HAP-1 (cell line): ENCODE measurements at regions not wholly inside any gene's neighbourhood (a gene's known extent, or its start where the extent isn't known, plus 50 kb on each side); places are given as distances from the start of the nearest gene placed in this dataset.
"Not testable (repeated sequence)": the region's sequence is repeated elsewhere in the genome, so short reads cannot be mapped to it uniquely, and the experiment has no call there.

Experiments used
- DNase-seq, 2 experiments: peaks; one replicate each; pipeline ENCODE4 v3.0.0-alpha.2; 2016 to 2020; ENCODE audit warnings: low spot score in 2 of 2
- H3K27me3 ChIP-seq: fragments of 250-450 bp; sonication (Bioruptor Pico); 2 replicates; pipeline ENCODE4 v1.5.1; 2020; ENCODE audit warnings: low read depth, mild to moderate bottlenecking, moderate library complexity
- H3K36me3 ChIP-seq: fragments of 250-450 bp; sonication (Bioruptor Pico); replicated peaks from 2 replicates; pipeline ENCODE4 v1.5.1; 2020; ENCODE audit warnings: mild to moderate bottlenecking
- H3K4me1 ChIP-seq: fragments of 250-450 bp; sonication (Bioruptor Pico); 2 replicates; pipeline ENCODE4 v1.5.1; 2020; ENCODE audit warnings: mild to moderate bottlenecking
- H3K4me3 ChIP-seq: fragments of 250-450 bp; sonication (Bioruptor Pico); 2 replicates; pipeline ENCODE4 v1.5.1; 2020; ENCODE audit warnings: mild to moderate bottlenecking, moderate library complexity
- H3K9me3 ChIP-seq: fragments of 250-450 bp; sonication (Bioruptor Pico); 2 replicates; pipeline ENCODE4 v1.5.1; 2020; ENCODE audit warnings: mild to moderate bottlenecking, moderate library complexity
- in situ Hi-C: fragments of 300-500 bp; cut with MboI; formaldehyde crosslinking; loops from 3 replicates; pipeline ENCODE4 v1.14.3; 2020; ENCODE audit warnings: low sequenced_read_pairs, inconsistent platforms, mixed read lengths

DNA sequence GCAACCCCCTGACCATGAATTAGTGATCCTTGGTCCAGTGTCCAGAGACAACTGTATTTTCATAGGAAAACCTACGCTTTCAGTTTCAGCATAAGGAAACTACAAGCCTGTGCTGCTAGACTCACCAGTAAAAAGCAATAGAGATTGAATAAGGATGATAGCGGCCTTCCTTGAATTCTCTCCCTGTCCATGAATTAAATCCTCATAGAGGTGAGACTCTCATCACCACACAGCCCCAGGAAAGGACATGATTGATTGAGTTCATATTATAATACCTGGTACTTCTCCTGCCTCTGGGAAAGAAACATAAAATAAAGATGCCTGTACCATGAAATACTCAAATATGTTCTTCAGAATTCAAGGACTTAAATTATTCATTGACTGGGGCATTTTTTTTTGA, 146.3 kb upstream of the SPOPL start:
- in situ Hi-C loops, result loop anchor here (25.0 kb wide), 1 partner anchor 168 kb away; no protein-coding TSS in a partner anchor
- Histone ChIP-seq H3K36me3 (no peaks in the 10 kb centered on the region), H3K9me3 (no peaks in the 10 kb centered on the region), H3K4me3 (no peak overlapping the region), H3K27me3 (no peaks in the 10 kb centered on the region), H3K4me1 (peaks cover 9% of the 10 kb centered on the region)
- DNase-seq, result no peak

DNA sequence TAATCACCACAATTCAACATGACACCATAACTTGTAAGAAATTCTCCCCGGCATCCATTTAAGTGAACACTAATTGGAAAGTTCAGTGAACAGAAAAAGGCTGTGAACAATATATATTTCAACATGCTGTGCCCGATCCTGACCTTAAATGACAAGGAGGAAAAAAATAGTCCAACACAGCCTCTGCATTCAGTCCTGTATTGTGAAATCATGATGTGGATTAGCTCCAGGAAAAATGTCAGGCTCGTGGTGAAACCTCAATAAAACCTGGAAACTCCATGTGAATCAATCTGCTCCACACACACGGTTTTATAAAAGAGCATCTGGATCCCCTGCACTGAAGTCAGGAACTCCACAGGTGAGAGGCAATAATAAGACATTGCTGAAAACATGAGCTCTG, 145.4 kb upstream of the SPOPL start:
- Histone ChIP-seq H3K4me1 (peaks cover 9% of the 10 kb centered on the region), H3K36me3 (no peaks in the 10 kb centered on the region), H3K27me3 (no peaks in the 10 kb centered on the region), H3K9me3 (no peaks in the 10 kb centered on the region), H3K4me3 (no peak overlapping the region)
- peak; percentile 13 to 43 for DNase-seq
- in situ Hi-C loops, result loop anchor here (25.0 kb wide), 1 partner anchor 169 kb away; no protein-coding TSS in a partner anchor

DNA sequence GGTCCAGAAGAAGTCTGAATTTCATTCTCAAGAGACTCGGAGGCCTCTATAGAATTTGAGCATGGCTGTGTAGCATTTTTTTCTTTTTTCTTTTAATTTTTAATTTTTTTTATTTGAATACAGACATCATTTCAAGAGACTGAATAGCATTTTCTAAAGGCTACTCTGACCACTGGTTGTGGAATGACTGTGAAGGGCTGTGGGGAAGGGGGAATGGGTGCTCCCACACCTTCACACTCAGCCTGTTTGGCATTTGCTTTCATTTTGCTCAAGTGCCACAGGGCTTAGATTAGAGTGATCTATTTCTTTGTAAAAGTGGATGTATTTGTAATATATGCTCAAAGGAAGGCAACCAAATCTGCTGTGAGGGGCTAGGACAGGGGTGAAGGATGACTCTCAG, 142.0 kb upstream of the SPOPL start:
- no peak for DNase-seq
- in situ Hi-C loops, result loop anchor here (25.0 kb wide), 1 partner anchor 172 kb away; no protein-coding TSS in a partner anchor
- no peak overlapping the region for H3K4me3 ChIP-seq
- no peaks in the 10 kb centered on the region for H3K27me3 ChIP-seq
- H3K4me1 ChIP-seq, result peaks cover 9% of the 10 kb centered on the region
- no peaks in the 10 kb centered on the region for H3K36me3 ChIP-seq
- H3K9me3 ChIP-seq, result no peaks in the 10 kb centered on the region

GRCh38 chr2:138364554-138365162, 136.9 kb upstream of the SPOPL start:
- H3K9me3 ChIP-seq, result no peaks in the 10 kb centered on the region
- H3K4me1 ChIP-seq, result peaks cover 18% of the 10 kb centered on the region
- no peak overlapping the region for H3K4me3 ChIP-seq
- H3K36me3 ChIP-seq, result no peaks in the 10 kb centered on the region
- in situ Hi-C loops, result loop anchor here (25.0 kb wide), 1 partner anchor 177 kb away; no protein-coding TSS in a partner anchor
- no peak for DNase-seq
- H3K27me3 ChIP-seq, result no peaks in the 10 kb centered on the region

- peak in 1 of 2 experiments; percentile 55 for DNase-seq
- Histone ChIP-seq H3K27me3 (no peaks in the 10 kb centered on the region), H3K9me3 (no peaks in the 10 kb centered on the region), H3K36me3 (no peaks in the 10 kb centered on the region), H3K4me3 (no peak overlapping the region), H3K4me1 (peaks cover 18% of the 10 kb centered on the region)
- in situ Hi-C loops, result loop anchor here (25.0 kb wide), 1 partner anchor 178 kb away; no protein-coding TSS in a partner anchor
Measured at GRCh38 chr2:138365581-138365980, 136.0 kb upstream of the SPOPL start.

DNA sequence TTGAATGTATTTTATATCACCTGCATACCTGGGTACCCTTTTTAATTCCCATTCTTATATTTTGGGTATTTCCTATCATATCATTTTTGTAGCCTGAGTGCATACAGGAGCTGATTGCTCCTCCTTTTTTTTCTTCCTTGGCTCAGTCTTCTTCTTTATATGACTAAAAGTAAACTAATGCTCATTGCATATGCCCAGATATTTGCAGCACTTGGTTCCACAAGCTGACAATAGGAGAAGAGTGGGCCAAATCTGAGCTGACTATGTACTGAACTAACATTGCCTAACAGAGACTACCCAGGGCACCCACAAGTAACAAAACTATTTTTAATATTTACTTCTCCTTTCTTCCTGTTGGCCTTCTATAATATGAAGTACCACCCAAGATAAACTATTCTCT, 131.7 kb upstream of the SPOPL start:
- H3K27me3 ChIP-seq, result no peaks in the 10 kb centered on the region
- no peak for DNase-seq
- no peak overlapping the region for H3K4me3 ChIP-seq
- H3K9me3 ChIP-seq, result no peaks in the 10 kb centered on the region
- in situ Hi-C loops, result loop anchor here (25.0 kb wide), 1 partner anchor 183 kb away; no protein-coding TSS in a partner anchor
- peaks cover 18% of the 10 kb centered on the region for H3K4me1 ChIP-seq
- no peaks in the 10 kb centered on the region for H3K36me3 ChIP-seq

GRCh38 chr2:138373993-138374408, 127.6 kb upstream of the SPOPL start:
- no peaks in the 10 kb centered on the region for H3K27me3 ChIP-seq
- peak; percentile 48 to 74 for DNase-seq
- H3K4me1 ChIP-seq, result no peaks in the 10 kb centered on the region
- H3K36me3 ChIP-seq, result no peaks in the 10 kb centered on the region
- in situ Hi-C loops, result loop anchor here (25.0 kb wide), 1 partner anchor 187 kb away; no protein-coding TSS in a partner anchor
- H3K4me3 ChIP-seq, result no peak overlapping the region
- no peaks in the 10 kb centered on the region for H3K9me3 ChIP-seq

- Histone ChIP-seq H3K36me3 (no peaks in the 10 kb centered on the region), H3K27me3 (no peaks in the 10 kb centered on the region), H3K9me3 (no peaks in the 10 kb centered on the region), H3K4me3 (no peak overlapping the region), H3K4me1 (no peaks in the 10 kb centered on the region)
- DNase-seq, result no peak
- in situ Hi-C loops, result no loop called here
Measured at GRCh38 chr2:138381373-138381772, 120.2 kb upstream of the SPOPL start.

- no peaks in the 10 kb centered on the region for H3K27me3 ChIP-seq
- no peak overlapping the region for H3K4me3 ChIP-seq
- no peaks in the 10 kb centered on the region for H3K9me3 ChIP-seq
- in situ Hi-C loops, result no loop called here
- DNase-seq, result no peak
- no peaks in the 10 kb centered on the region for H3K4me1 ChIP-seq
- H3K36me3 ChIP-seq, result no peaks in the 10 kb centered on the region
Measured at GRCh38 chr2:138382672-138383071, 118.9 kb upstream of the SPOPL start.

- H3K4me3 ChIP-seq, H3K27me3 ChIP-seq, in situ Hi-C loops, DNase-seq, H3K4me1 ChIP-seq, H3K36me3 ChIP-seq, H3K9me3 ChIP-seq: not testable (repeated sequence)
Measured at GRCh38 chr2:138386191-138386590, 115.4 kb upstream of the SPOPL start.

DNA sequence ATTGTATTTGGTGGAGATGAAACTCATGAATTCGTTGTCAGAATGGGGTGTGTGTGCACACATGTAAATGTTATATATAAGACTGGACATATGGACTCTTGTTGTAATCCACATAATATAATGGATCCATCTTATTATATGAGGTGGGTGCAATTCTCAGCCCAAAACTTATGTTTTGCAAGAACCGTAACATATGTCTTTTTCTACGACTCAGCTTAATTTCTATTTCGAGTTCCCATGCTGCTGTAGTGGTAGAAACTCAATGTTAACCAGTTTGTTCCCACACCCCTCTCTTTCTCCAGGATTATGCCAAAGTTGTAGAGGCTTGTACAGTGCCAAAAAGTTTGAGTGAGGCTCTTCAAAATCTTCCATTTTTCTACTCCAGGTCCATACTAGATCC, 112.5 kb upstream of the SPOPL start:
- Histone ChIP-seq H3K27me3 (no peaks in the 10 kb centered on the region), H3K4me3 (no peak overlapping the region), H3K9me3 (no peaks in the 10 kb centered on the region), H3K36me3 (no peaks in the 10 kb centered on the region), H3K4me1 (no peaks in the 10 kb centered on the region)
- in situ Hi-C loops, result no loop called here
- no peak for DNase-seq

GRCh38 chr2:138390316-138390945, 111.1 kb upstream of the SPOPL start:
- no peaks in the 10 kb centered on the region for H3K9me3 ChIP-seq
- no peaks in the 10 kb centered on the region for H3K4me1 ChIP-seq
- no peaks in the 10 kb centered on the region for H3K27me3 ChIP-seq
- H3K4me3 ChIP-seq, result no peak overlapping the region
- in situ Hi-C loops, result no loop called here
- H3K36me3 ChIP-seq, result no peaks in the 10 kb centered on the region
- DNase-seq, result no peak

DNA sequence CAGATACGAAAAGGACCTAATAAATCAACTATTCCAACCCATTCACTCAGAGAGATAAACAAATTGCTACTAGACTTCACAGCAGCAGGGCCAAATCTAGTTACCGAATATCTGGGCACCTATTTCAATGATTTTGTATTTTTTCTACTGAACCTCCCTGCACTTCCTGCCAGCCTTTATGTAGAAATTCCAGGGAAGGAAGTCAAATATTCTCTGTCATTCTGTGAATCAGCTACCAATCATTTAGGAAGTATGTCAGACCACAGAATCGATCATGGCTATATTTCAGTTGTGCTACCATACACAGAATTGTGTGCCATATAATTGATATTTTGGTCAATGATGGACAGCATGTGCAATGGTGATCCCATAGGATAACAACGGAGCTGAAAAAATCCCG, 109.6 kb upstream of the SPOPL start:
- in situ Hi-C loops, result no loop called here
- no peak for DNase-seq

DNA sequence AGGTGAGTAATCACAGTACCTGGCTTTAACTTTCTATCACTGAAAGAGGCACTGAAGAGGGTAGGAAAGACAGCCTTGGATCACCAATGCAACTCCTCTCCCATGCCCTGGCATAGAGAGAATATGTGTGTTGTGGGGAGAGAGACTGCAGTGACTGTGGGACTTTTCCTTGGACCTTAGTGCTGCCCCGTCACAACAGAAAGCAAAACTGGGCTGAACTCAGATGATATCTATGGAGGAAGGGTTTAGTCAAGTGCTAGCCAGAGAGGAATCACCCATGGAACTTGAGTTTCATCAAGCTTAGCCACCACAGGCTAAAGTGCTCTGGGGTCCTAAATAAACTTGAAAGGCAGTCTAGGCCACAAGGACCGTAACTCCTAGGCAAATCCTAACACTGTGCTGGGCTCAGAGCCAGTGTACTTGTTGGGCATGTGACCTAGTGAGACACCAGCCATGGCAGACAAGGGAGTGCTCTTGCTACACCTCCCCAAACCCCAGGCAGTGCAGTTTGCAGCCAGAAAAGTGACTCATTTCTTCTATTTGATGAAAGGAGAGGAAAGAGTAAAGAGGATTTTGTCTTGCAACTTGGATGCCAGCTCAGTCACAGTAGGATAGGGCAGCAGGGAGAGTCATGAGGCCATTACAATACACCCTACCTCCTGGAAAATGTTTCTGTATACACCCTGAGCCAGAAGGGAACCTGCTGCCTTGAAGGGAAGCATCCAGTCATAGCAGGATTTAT, 105.8 kb upstream of the SPOPL start:
- Histone ChIP-seq H3K4me1 (no peaks in the 10 kb centered on the region), H3K9me3 (no peaks in the 10 kb centered on the region), H3K4me3 (no peak overlapping the region), H3K36me3 (no peaks in the 10 kb centered on the region), H3K27me3 (no peaks in the 10 kb centered on the region)
- in situ Hi-C loops, result no loop called here
- no peak for DNase-seq

More for the DNA sequence above, 109.6 kb upstream of the SPOPL start:
- Histone ChIP-seq H3K27me3 (no peaks in the 10 kb centered on the region), H3K36me3 (no peaks in the 10 kb centered on the region), H3K4me3 (no peak overlapping the region), H3K4me1 (no peaks in the 10 kb centered on the region), H3K9me3 (no peaks in the 10 kb centered on the region)
